ENCODE measurements at regions not wholly inside any gene's neighbourhood (a gene's known extent, or its start where the extent isn't known, plus 50 kb on each side); places are given as distances from the start of the nearest gene placed in this dataset.

DNA sequence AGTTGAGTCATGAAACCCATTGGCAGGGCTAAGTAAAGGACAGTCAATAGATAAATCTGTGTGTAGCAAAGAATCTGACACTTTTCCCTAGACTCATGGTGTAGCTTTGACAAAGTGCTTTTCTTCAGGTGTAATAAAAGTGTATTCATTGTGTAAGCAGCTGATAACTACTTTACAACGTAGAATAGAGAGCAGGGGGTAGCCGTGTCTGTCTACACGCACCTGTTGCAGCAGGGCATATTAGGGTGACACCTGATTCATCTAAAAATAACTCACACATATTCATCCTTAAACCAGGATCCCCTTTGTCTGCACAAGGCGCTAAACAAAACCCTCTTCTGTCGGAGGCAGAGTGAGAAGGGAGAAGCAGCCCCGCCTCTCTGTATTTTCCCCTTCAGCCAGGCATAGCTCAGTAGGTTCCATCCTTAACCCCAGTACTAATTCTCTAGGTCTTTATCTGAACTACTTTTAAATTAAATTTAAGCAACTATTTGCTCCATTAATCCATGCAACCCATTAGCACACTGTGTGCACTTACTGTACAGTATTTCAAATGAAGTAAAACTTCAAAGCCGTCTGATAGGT lies 306.7 kb upstream of the SASH1 start:
- TF ChIP-seq POLR2A (IDR thresholded peaks at IDR 0.05): no peak
- TF ChIP-seq CTCF (IDR thresholded peaks at IDR 0.05): no peak

Data from body of pancreas (tissue), 4 donors.